HEK293 (cell line): ENCODE measurements at regions not wholly inside any gene's neighbourhood (a gene's known extent, or its start where the extent isn't known, plus 50 kb on each side); places are given as distances from the start of the nearest gene placed in this dataset.
A peak's percentile ranks its signal among the peaks of the same experiment; 100 is the strongest.

ENCODE experiments used
- CTCF ChIA-PET: fragments of 350-600 bp; formaldehyde crosslinking; extraction: SDS; loops from one replicate; lab custom pipeline; 2021; ENCODE audit warnings: antibody characterized with exemption; lab: Yijun Ruan, JAX
- POLR2A ChIA-PET: fragments of 300-600 bp; formaldehyde crosslinking; extraction: SDS; loops from one replicate; lab custom pipeline; 2020; ENCODE audit warnings: antibody characterized with exemption, inconsistent platforms; lab: Yijun Ruan, JAX
- H3K27ac ChIP-seq: fragments of 200-500 bp; sonication (Bioruptor generic); 2 replicates; pipeline ENCODE4 v1.5.1; 2014; ENCODE audit warnings: low read depth, low read length, control low read depth, inconsistent platforms; ENCODE audit errors: extremely low read depth
- H3K36me3 ChIP-seq, 2 experiments: fragments of 200-500 bp in 1 of 2; sonication (Bioruptor generic) in 1 of 2; 1 replicate in 1 of 2; 2 replicates in 1 of 2; pipeline ENCODE4 v1.5.1; 2014 to 2017; ENCODE audit warnings: inconsistent platforms in 2 of 2, low read length in 2 of 2; ENCODE audit not compliant: control insufficient read depth in 2 of 2, insufficient read depth in 1 of 2
- H3K4me1 ChIP-seq: fragments of 200-500 bp; sonication (Bioruptor generic); 2 replicates; pipeline ENCODE4 v1.5.1; 2014; ENCODE audit warnings: mild to moderate bottlenecking, low read length, inconsistent platforms; ENCODE audit not compliant: control insufficient read depth, insufficient read depth
- H3K4me3 ChIP-seq: 2 replicates; pipeline ENCODE4 v1.5.1; 2011; ENCODE audit warnings: low read depth, mild to moderate bottlenecking, control low read depth, low read length, moderate library complexity
- H3K9me3 ChIP-seq: fragments of 200-500 bp; sonication (Bioruptor generic); 2 replicates; pipeline ENCODE4 v1.5.1; 2014; ENCODE audit warnings: low read depth, low read length, inconsistent platforms; ENCODE audit not compliant: control insufficient read depth, insufficient read depth
- GFI1B ChIP-seq: fragments of 450-650 bp; formaldehyde crosslinking; IDR thresholded peaks from 2 replicates; pipeline ENCODE4 v1.5.1; 2016; ENCODE audit warnings: missing biosample characterization, missing genetic modification characterization
- KLF1 ChIP-seq: fragments of 450-650 bp; formaldehyde crosslinking; IDR thresholded peaks from 2 replicates; pipeline ENCODE4 v1.5.1; 2016; ENCODE audit warnings: missing biosample characterization, missing genetic modification characterization
- SALL2 ChIP-seq: fragments of 450-650 bp; formaldehyde crosslinking; IDR thresholded peaks from 2 replicates; pipeline ENCODE4 v1.5.0; 2017; ENCODE audit warnings: missing biosample characterization, mild to moderate bottlenecking, missing genetic modification characterization, borderline replicate concordance
- ZBTB1 ChIP-seq: fragments of 450-650 bp; formaldehyde crosslinking; IDR thresholded peaks from 2 replicates; pipeline ENCODE4 v1.5.1; 2016; ENCODE audit warnings: missing biosample characterization, missing genetic modification characterization
- ZFP3 ChIP-seq: fragments of 450-650 bp; formaldehyde crosslinking; IDR thresholded peaks from 2 replicates; pipeline ENCODE4 v1.5.1; 2016; ENCODE audit warnings: low read depth, missing biosample characterization, missing genetic modification characterization
- ZNF112 ChIP-seq: fragments of 450-650 bp; formaldehyde crosslinking; IDR thresholded peaks from 2 replicates; pipeline ENCODE4 v1.5.0; 2017; ENCODE audit warnings: missing biosample characterization, missing genetic modification characterization
- ZNF169 ChIP-seq: fragments of 450-650 bp; formaldehyde crosslinking; IDR thresholded peaks from 2 replicates; pipeline ENCODE4 v1.5.1; 2016; ENCODE audit warnings: missing biosample characterization, missing genetic modification characterization
- ZNF416 ChIP-seq: fragments of 450-650 bp; formaldehyde crosslinking; IDR thresholded peaks from 2 replicates; pipeline ENCODE4 v1.5.1; 2016; ENCODE audit warnings: missing biosample characterization, missing genetic modification characterization
- ZNF433 ChIP-seq: fragments of 450-650 bp; formaldehyde crosslinking; IDR thresholded peaks from 2 replicates; pipeline ENCODE4 v1.5.1; 2016; ENCODE audit warnings: missing biosample characterization, missing genetic modification characterization, low read depth
- ZNF473 ChIP-seq: fragments of 450-650 bp; formaldehyde crosslinking; IDR thresholded peaks from 2 replicates; pipeline ENCODE4 v1.5.1; 2017; ENCODE audit warnings: missing biosample characterization, missing genetic modification characterization
- ZNF558 ChIP-seq: fragments of 450-650 bp; formaldehyde crosslinking; IDR thresholded peaks from 2 replicates; pipeline ENCODE4 v1.5.1; 2016; ENCODE audit warnings: missing biosample characterization, missing genetic modification characterization
- ZNF585B ChIP-seq: fragments of 450-650 bp; formaldehyde crosslinking; IDR thresholded peaks from 2 replicates; pipeline ENCODE4 v1.5.1; 2016; ENCODE audit warnings: missing biosample characterization, missing genetic modification characterization
- ZNF654 ChIP-seq: fragments of 450-650 bp; formaldehyde crosslinking; IDR thresholded peaks from 2 replicates; pipeline ENCODE4 v1.5.1; 2016; ENCODE audit warnings: low read depth, missing biosample characterization, missing genetic modification characterization
- ZNF707 ChIP-seq: fragments of 450-650 bp; formaldehyde crosslinking; IDR thresholded peaks from 2 replicates; pipeline ENCODE4 v1.5.1; 2016; ENCODE audit warnings: missing biosample characterization, missing genetic modification characterization
- TF ChIP-seq, protein P1 (sequence below): fragments of 450-650 bp; formaldehyde crosslinking; IDR thresholded peaks from 2 replicates; pipeline ENCODE4 v1.5.1; 2016; ENCODE audit warnings: missing biosample characterization, missing genetic modification characterization
- TF ChIP-seq, protein P2 (sequence below): fragments of 450-650 bp; formaldehyde crosslinking; IDR thresholded peaks from 2 replicates; pipeline ENCODE4 v1.5.1; 2017; ENCODE audit warnings: missing biosample characterization, missing genetic modification characterization
- TF ChIP-seq, protein P3 (sequence below): fragments of 450-650 bp; formaldehyde crosslinking; IDR thresholded peaks from 2 replicates; pipeline ENCODE4 v1.5.1; 2016; ENCODE audit warnings: missing biosample characterization, missing genetic modification characterization
- TF ChIP-seq, protein P4 (sequence below): fragments of 450-650 bp; formaldehyde crosslinking; IDR thresholded peaks from 2 replicates; pipeline ENCODE4 v1.5.1; 2016; ENCODE audit warnings: missing biosample characterization, missing genetic modification characterization
- TF ChIP-seq, protein P5 (sequence below): fragments of 450-650 bp; formaldehyde crosslinking; IDR thresholded peaks from 2 replicates; pipeline ENCODE4 v1.5.1; 2016; ENCODE audit warnings: missing biosample characterization, missing genetic modification characterization, borderline replicate concordance
- TF ChIP-seq, protein P6 (sequence below): fragments of 450-650 bp; formaldehyde crosslinking; IDR thresholded peaks from 2 replicates; pipeline ENCODE4; 2016; ENCODE audit warnings: missing biosample characterization, missing genetic modification characterization

DNA sequence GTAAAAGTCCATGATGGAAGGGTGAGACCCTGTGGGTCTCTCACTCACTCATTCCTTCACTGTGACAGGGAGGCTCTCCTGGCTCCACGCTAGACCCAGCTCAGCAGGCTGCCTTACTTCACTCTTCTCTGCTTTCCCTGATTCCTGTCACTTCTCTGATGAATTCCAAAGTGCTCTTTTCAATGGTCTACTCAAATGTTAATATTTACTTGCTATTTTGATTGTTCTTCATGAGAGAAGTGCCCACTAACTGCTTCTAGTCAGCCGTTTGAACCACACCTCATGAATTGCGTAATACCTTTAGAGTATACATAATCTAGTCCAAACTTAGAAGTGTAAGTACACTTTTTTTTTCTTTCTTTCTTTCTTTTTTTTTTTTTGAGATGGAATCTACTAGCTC is 1350.2 kb upstream of the RAG2 start:
- Histone ChIP-seq H3K4me1 (no peaks in the 10 kb centered on the region), H3K27ac (no peak overlapping the region), H3K4me3 (no peak overlapping the region), H3K36me3 (no peaks in the 10 kb centered on the region), H3K9me3 (no peaks in the 10 kb centered on the region)
- CTCF ChIA-PET: no interaction called here
- POLR2A ChIA-PET: no interaction called here
- TF ChIP-seq KLF1 (no peak), ZNF473 (no peak), ZNF707 (tag by site-specific recombination) (no peak)
- TF ChIP-seq, protein P1, sequence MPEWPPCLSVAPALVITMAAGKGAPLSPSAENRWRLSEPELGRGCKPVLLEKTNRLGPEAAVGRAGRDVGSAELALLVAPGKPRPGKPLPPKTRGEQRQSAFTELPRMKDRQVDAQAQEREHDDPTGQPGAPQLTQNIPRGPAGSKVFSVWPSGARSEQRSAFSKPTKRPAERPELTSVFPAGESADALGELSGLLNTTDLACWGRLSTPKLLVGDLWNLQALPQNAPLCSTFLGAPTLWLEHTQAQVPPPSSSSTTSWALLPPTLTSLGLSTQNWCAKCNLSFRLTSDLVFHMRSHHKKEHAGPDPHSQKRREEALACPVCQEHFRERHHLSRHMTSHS (tag by site-specific recombination): no peak

DNA sequence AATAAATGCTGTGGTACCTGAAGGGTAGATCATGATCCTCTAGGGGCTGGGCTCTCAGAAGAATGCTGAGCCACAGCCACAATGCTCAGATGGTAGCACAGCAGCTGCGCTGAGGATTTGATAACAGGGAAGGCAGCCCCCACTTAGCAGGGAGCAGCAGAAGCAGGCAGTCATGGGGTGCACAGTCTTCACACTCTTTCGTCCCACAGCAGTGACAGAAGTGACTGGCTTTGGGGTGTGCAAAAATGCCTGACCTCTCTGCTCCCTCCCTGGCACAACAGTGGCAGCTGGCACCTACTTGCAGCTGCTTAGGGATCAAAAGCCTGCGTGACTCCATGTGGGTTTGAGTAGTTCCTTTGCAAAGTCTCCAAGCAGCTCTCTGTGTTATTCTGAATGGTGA is 1349.8 kb upstream of the RAG2 start:
- H3K9me3 ChIP-seq: no peaks in the 10 kb centered on the region
- TF ChIP-seq ZNF558: no peak
- TF ChIP-seq, protein P2, sequence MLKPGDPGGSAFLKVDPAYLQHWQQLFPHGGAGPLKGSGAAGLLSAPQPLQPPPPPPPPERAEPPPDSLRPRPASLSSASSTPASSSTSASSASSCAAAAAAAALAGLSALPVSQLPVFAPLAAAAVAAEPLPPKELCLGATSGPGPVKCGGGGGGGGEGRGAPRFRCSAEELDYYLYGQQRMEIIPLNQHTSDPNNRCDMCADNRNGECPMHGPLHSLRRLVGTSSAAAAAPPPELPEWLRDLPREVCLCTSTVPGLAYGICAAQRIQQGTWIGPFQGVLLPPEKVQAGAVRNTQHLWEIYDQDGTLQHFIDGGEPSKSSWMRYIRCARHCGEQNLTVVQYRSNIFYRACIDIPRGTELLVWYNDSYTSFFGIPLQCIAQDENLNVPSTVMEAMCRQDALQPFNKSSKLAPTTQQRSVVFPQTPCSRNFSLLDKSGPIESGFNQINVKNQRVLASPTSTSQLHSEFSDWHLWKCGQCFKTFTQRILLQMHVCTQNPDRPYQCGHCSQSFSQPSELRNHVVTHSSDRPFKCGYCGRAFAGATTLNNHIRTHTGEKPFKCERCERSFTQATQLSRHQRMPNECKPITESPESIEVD: no peak
- TF ChIP-seq, protein P3, sequence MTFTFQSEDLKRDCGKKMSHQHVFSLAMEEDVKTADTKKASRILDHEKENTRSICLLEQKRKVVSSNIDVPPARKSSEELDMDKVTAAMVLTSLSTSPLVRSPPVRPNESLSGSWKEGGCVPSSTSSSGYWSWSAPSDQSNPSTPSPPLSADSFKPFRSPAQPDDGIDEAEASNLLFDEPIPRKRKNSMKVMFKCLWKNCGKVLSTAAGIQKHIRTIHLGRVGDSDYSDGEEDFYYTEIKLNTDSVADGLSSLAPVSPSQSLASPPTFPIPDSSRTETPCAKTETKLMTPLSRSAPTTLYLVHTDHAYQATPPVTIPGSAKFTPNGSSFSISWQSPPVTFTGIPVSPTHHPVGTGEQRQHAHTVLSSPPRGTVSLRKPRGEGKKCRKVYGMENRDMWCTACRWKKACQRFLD (tag by site-specific recombination): no peak
- TF ChIP-seq ZNF585B: no peak
- TF ChIP-seq ZBTB1 (tag by site-specific recombination): no peak
- TF ChIP-seq, protein P4, sequence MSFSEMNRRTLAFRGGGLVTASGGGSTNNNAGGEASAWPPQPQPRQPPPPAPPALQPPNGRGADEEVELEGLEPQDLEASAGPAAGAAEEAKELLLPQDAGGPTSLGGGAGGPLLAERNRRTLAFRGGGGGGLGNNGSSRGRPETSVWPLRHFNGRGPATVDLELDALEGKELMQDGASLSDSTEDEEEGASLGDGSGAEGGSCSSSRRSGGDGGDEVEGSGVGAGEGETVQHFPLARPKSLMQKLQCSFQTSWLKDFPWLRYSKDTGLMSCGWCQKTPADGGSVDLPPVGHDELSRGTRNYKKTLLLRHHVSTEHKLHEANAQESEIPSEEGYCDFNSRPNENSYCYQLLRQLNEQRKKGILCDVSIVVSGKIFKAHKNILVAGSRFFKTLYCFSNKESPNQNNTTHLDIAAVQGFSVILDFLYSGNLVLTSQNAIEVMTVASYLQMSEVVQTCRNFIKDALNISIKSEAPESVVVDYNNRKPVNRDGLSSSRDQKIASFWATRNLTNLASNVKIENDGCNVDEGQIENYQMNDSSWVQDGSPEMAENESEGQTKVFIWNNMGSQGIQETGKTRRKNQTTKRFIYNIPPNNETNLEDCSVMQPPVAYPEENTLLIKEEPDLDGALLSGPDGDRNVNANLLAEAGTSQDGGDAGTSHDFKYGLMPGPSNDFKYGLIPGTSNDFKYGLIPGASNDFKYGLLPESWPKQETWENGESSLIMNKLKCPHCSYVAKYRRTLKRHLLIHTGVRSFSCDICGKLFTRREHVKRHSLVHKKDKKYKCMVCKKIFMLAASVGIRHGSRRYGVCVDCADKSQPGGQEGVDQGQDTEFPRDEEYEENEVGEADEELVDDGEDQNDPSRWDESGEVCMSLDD (tag by site-specific recombination): no peak
- no peak for TF ChIP-seq ZFP3
- TF ChIP-seq, all 188 proteins: peak for 0
- no peaks in the 10 kb centered on the region for H3K4me1 ChIP-seq
- H3K27ac ChIP-seq: no peak overlapping the region
- ChIA-PET POLR2A (no interaction called here), CTCF (no interaction called here)
- no peaks in the 10 kb centered on the region for H3K36me3 ChIP-seq
- no peak overlapping the region for H3K4me3 ChIP-seq

DNA sequence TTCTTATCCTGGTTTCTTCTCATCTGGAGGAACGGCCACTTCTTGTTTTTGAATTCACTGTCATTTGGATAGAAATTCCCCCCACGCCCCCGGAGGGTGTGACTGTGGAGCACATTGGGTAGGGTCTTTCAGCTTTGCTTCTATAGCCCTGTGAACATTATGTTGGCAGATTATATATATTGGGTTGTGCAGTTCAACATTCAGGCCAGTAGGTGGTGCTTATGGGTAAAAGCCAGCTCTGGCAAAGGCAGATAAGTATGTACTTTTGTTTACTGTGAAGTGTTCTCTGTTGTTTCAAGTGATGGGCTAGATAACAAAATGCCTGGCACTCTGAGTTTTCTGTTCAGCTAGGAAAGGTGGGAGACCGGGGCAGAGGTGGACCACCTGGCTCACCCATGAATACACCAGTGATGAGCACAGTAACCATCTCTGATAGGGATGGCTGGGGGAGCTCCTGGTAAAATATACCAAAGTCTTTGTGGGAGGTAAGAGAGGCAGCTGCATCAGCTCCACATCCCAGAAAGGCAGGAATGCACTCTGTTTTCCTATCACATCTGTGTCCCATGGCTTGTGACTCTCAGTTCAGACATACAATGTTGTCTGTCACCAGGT is 1348.2 kb upstream of the RAG2 start:
- CTCF ChIA-PET: interaction anchor here (0.6 to 1.9 kb wide), 8 partner anchors 8 to 845 kb away, joined by 3 to 12 read pairs (median 4); no protein-coding TSS in a partner anchor
- no peaks in the 10 kb centered on the region for H3K9me3 ChIP-seq

DNA sequence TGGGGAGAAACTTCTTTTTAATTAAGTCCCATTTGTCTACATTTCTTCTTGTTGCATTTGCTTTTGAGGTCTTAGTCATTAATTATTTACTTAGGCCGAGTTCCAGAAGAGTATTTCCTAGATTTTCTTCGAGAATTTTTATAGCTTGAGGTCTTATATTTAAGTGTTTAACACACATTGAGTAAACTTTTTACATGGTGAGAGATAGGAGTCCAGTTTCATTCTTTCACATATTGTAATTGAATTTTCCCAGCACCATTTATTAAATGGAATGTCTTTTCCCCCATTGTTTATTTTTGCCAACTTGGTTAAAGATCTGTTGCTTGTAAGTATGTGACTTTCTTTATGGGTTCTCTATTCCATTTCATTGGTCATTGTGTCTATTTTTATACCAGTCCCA is 1344.0 kb upstream of the RAG2 start:
- no peaks in the 10 kb centered on the region for H3K4me1 ChIP-seq
- no peak overlapping the region for H3K4me3 ChIP-seq
- CTCF ChIA-PET: no interaction called here
- H3K27ac ChIP-seq: no peak overlapping the region
- TF ChIP-seq ZNF416: no peak
- TF ChIP-seq, protein P5, sequence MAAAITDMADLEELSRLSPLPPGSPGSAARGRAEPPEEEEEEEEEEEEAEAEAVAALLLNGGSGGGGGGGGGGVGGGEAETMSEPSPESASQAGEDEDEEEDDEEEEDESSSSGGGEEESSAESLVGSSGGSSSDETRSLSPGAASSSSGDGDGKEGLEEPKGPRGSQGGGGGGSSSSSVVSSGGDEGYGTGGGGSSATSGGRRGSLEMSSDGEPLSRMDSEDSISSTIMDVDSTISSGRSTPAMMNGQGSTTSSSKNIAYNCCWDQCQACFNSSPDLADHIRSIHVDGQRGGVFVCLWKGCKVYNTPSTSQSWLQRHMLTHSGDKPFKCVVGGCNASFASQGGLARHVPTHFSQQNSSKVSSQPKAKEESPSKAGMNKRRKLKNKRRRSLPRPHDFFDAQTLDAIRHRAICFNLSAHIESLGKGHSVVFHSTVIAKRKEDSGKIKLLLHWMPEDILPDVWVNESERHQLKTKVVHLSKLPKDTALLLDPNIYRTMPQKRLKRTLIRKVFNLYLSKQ: no peak
- TF ChIP-seq ZNF169 (tag by site-specific recombination): no peak
- no peak for TF ChIP-seq ZNF433 (tag by site-specific recombination)
- TF ChIP-seq, protein P6, sequence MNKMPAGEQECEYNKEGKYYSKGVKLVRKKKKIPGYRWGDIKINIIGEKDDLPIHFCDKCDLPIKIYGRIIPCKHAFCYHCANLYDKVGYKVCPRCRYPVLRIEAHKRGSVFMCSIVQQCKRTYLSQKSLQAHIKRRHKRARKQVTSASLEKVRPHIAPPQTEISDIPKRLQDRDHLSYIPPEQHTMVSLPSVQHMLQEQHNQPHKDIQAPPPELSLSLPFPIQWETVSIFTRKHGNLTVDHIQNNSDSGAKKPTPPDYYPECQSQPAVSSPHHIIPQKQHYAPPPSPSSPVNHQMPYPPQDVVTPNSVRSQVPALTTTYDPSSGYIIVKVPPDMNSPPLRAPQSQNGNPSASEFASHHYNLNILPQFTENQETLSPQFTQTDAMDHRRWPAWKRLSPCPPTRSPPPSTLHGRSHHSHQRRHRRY: no peak
- no peak for TF ChIP-seq SALL2 (tag by site-specific recombination)
- no peak for TF ChIP-seq GFI1B (tag by site-specific recombination)
- POLR2A ChIA-PET: no interaction called here
- no peaks in the 10 kb centered on the region for H3K36me3 ChIP-seq
- no peaks in the 10 kb centered on the region for H3K9me3 ChIP-seq

More for the DNA sequence above, 1348.2 kb upstream of the RAG2 start:
- no peak overlapping the region for H3K27ac ChIP-seq
- no peaks in the 10 kb centered on the region for H3K36me3 ChIP-seq
- TF ChIP-seq ZNF654 (tag by site-specific recombination): peak; percentile 38
- TF ChIP-seq ZNF112: no peak
- POLR2A ChIA-PET: no interaction called here
- no peak overlapping the region for H3K4me3 ChIP-seq
- no peaks in the 10 kb centered on the region for H3K4me1 ChIP-seq
